ENCODE measurements at regions not wholly inside any gene's neighbourhood (a gene's known extent, or its start where the extent isn't known, plus 50 kb on each side); places are given as distances from the start of the nearest gene placed in this dataset.

DNA sequence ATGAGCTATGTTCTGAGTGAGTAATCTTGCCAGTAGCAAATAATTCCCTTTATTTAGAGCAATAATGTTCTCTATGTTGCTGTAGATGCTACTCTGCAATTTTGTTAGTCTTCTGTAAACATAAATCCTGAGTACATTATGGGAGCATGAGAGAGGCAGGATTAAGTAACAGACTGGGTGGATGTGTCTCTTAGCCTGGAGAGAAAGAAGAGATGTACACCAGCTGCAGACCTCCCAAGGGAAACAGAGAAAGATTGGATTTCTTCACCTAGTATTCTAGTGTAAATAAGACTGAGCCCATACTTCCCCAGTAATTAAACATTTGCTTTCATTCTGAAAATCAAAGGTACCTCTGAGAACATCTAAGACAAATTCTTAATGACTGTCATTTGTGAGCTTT, 564.0 kb downstream of the TRHDE start:
- TF ChIP-seq, protein P1, sequence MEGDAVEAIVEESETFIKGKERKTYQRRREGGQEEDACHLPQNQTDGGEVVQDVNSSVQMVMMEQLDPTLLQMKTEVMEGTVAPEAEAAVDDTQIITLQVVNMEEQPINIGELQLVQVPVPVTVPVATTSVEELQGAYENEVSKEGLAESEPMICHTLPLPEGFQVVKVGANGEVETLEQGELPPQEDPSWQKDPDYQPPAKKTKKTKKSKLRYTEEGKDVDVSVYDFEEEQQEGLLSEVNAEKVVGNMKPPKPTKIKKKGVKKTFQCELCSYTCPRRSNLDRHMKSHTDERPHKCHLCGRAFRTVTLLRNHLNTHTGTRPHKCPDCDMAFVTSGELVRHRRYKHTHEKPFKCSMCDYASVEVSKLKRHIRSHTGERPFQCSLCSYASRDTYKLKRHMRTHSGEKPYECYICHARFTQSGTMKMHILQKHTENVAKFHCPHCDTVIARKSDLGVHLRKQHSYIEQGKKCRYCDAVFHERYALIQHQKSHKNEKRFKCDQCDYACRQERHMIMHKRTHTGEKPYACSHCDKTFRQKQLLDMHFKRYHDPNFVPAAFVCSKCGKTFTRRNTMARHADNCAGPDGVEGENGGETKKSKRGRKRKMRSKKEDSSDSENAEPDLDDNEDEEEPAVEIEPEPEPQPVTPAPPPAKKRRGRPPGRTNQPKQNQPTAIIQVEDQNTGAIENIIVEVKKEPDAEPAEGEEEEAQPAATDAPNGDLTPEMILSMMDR (IDR thresholded peaks at IDR 0.05; ENCODE audit: low read depth, low read length, poor library complexity, severe bottlenecking) = no peak
- TF ChIP-seq EZH2phosphoT487 (IDR thresholded peaks at IDR 0.05; ENCODE audit: borderline replicate concordance, low read length) = no peak

All from DOHH2 (cell line).